Endothelial cell (in vitro differentiated cells): ENCODE measurements at regions not wholly inside any gene's neighbourhood (a gene's known extent, or its start where the extent isn't known, plus 50 kb on each side); places are given as distances from the start of the nearest gene placed in this dataset.
A peak's percentile ranks its signal among the peaks of the same experiment; 100 is the strongest.

Experiments
- DNase-seq: peaks from one replicate; pipeline ENCODE4 v3.0.0; 2021; ENCODE audit warnings: low spot score
- H3K27ac Mint-ChIP-seq: one replicate; pipeline ENCODE4 v1.8.0; 2021; ENCODE audit warnings: mixed read lengths, inconsistent platforms; ENCODE audit not compliant: unreplicated experiment
- H3K27me3 Mint-ChIP-seq: one replicate; pipeline ENCODE4 v1.8.0; 2021; ENCODE audit warnings: mild to moderate bottlenecking, moderate library complexity, mixed read lengths, inconsistent platforms; ENCODE audit not compliant: unreplicated experiment
- H3K36me3 Mint-ChIP-seq: one replicate; pipeline ENCODE4 v1.8.0; 2021; ENCODE audit warnings: mild to moderate bottlenecking, low read depth, mixed read lengths, inconsistent platforms; ENCODE audit not compliant: unreplicated experiment
- H3K4me1 Mint-ChIP-seq: one replicate; pipeline ENCODE4 v1.8.0; 2021; ENCODE audit warnings: mild to moderate bottlenecking, mixed read lengths, inconsistent platforms; ENCODE audit not compliant: unreplicated experiment
- H3K4me3 Mint-ChIP-seq: one replicate; pipeline ENCODE4 v1.8.0; 2021; ENCODE audit warnings: mild to moderate bottlenecking, mixed read lengths, inconsistent platforms; ENCODE audit not compliant: unreplicated experiment
- H3K9me3 Mint-ChIP-seq: one replicate; pipeline ENCODE4 v1.8.0; 2021; ENCODE audit warnings: mixed read lengths, inconsistent platforms; ENCODE audit not compliant: unreplicated experiment
- CTCF ChIP-seq: fragments of 200-600 bp; sonication (generic); IDR thresholded peaks from one replicate; pipeline ENCODE4 v1.5.0; 2021; ENCODE audit warnings: antibody characterized with exemption; ENCODE audit not compliant: unreplicated experiment

GRCh38 chr2:10187661-10188060, 65.1 kb downstream of the RRM2 start:
- no peak overlapping the region for H3K4me3 Mint-ChIP-seq
- TF ChIP-seq CTCF: no peak
- H3K36me3 Mint-ChIP-seq: peaks cover 10% of the 10 kb centered on the region
- H3K9me3 Mint-ChIP-seq: no peaks in the 10 kb centered on the region
- no peaks in the 10 kb centered on the region for H3K4me1 Mint-ChIP-seq
- no peak for DNase-seq
- H3K27ac Mint-ChIP-seq: no peak overlapping the region
- H3K27me3 Mint-ChIP-seq: peaks cover 12% of the 10 kb centered on the region

- H3K4me3 Mint-ChIP-seq: no peak overlapping the region
- peaks cover 10% of the 10 kb centered on the region for H3K36me3 Mint-ChIP-seq
- no peaks in the 10 kb centered on the region for H3K4me1 Mint-ChIP-seq
- peak; percentile 51 for TF ChIP-seq CTCF
- no peak overlapping the region for H3K27ac Mint-ChIP-seq
- DNase-seq: peak; percentile 28
- H3K27me3 Mint-ChIP-seq: peaks cover 13% of the 10 kb centered on the region
- no peaks in the 10 kb centered on the region for H3K9me3 Mint-ChIP-seq
These were observed 65.7 kb downstream of the RRM2 start for GRCh38 chr2:10188211-10188610.

- Mint-ChIP-seq H3K9me3 (no peaks in the 10 kb centered on the region), H3K4me1 (no peaks in the 10 kb centered on the region), H3K27ac (no peak overlapping the region), H3K36me3 (peaks cover 10% of the 10 kb centered on the region), H3K4me3 (no peak overlapping the region), H3K27me3 (peaks cover 15% of the 10 kb centered on the region)
- no peak for DNase-seq
- TF ChIP-seq CTCF: no peak
These were observed 66.3 kb downstream of the RRM2 start for GRCh38 chr2:10188729-10189305.

- no peak for DNase-seq
- Mint-ChIP-seq H3K4me3 (peak overlapping the region; percentile 7), H3K9me3 (no peaks in the 10 kb centered on the region), H3K4me1 (no peaks in the 10 kb centered on the region), H3K36me3 (peaks cover 10% of the 10 kb centered on the region), H3K27ac (no peak overlapping the region), H3K27me3 (peaks cover 18% of the 10 kb centered on the region)
- no peak for TF ChIP-seq CTCF
These were observed 67.7 kb downstream of the RRM2 start for GRCh38 chr2:10190255-10190654.

GRCh38 chr2:10190737-10191532, 68.4 kb downstream of the RRM2 start:
- Mint-ChIP-seq H3K36me3 (peaks cover 10% of the 10 kb centered on the region), H3K4me3 (peak overlapping the region; percentile 7), H3K27me3 (peaks cover 18% of the 10 kb centered on the region), H3K9me3 (no peaks in the 10 kb centered on the region), H3K4me1 (no peaks in the 10 kb centered on the region), H3K27ac (no peak overlapping the region)
- TF ChIP-seq CTCF: no peak
- DNase-seq: no peak
